Liver (tissue), 8 donors: ENCODE measurements at regions not wholly inside any gene's neighbourhood (a gene's known extent, or its start where the extent isn't known, plus 50 kb on each side); places are given as distances from the start of the nearest gene placed in this dataset.

Experiments
- DNase-seq: peaks from one replicate; pipeline ENCODE4 v3.0.0-alpha.2; 2017; ENCODE audit warnings: low spot score
- H3K27ac ChIP-seq, 2 donors: one replicate each; pipeline ENCODE4 v1.7.0; 2013; ENCODE audit warnings: inconsistent platforms in 2 of 2, low read length in 2 of 2, control low read depth in 1 of 2, low read depth in 1 of 2, mild to moderate bottlenecking in 1 of 2
- H3K27me3 ChIP-seq, 4 donors: one replicate each; pipeline versions ENCODE4 v1.6.1 to v1.7.0; 2013; ENCODE audit warnings: low read length in 3 of 4, inconsistent platforms in 1 of 4, mild to moderate bottlenecking in 1 of 4, moderate library complexity in 1 of 4; ENCODE audit not compliant: control insufficient read depth in 4 of 4, insufficient read depth in 4 of 4
- H3K36me3 ChIP-seq, 4 donors: one replicate each; pipeline versions ENCODE4 v1.6.1 to v1.7.0; 2013; ENCODE audit warnings: low read length in 3 of 4, mild to moderate bottlenecking in 3 of 4, low read depth in 1 of 4, moderate library complexity in 1 of 4; ENCODE audit not compliant: control insufficient read depth in 4 of 4, insufficient read depth in 3 of 4
- H3K4me1 ChIP-seq, 4 donors: one replicate each; pipeline versions ENCODE4 v1.6.1 to v1.7.0; 2013; ENCODE audit warnings: low read length in 3 of 4, mild to moderate bottlenecking in 3 of 4, moderate library complexity in 1 of 4; ENCODE audit not compliant: control insufficient read depth in 4 of 4, insufficient read depth in 4 of 4
- H3K4me3 ChIP-seq, 3 donors: one replicate each; pipeline versions ENCODE4 v1.6.1 to v1.7.0; 2013; ENCODE audit warnings: low read length in 3 of 3, control low read depth in 1 of 3, low read depth in 1 of 3, mild to moderate bottlenecking in 1 of 3
- H3K9ac ChIP-seq, 2 donors: one replicate each; pipeline ENCODE4 v1.7.0; 2013; ENCODE audit warnings: low read length in 2 of 2, mild to moderate bottlenecking in 2 of 2, moderate library complexity in 2 of 2, control low read depth in 1 of 2, low read depth in 1 of 2
- H3K9me3 ChIP-seq, 4 donors: one replicate each; pipeline versions ENCODE4 v1.6.1 to v1.7.0; 2013; ENCODE audit warnings: low read length in 3 of 4; ENCODE audit not compliant: control insufficient read depth in 4 of 4
- ATF3 ChIP-seq: IDR thresholded peaks from 2 replicates; pipeline ENCODE4 v1.6.1; 2016; ENCODE audit warnings: antibody characterized with exemption
- FOXA1 ChIP-seq: IDR thresholded peaks from 2 replicates; pipeline ENCODE4 v1.6.1; 2016; ENCODE audit warnings: antibody characterized with exemption
- FOXA2 ChIP-seq: IDR thresholded peaks from 2 replicates; pipeline ENCODE4 v1.6.1; 2016; ENCODE audit warnings: antibody characterized with exemption
- GABPA ChIP-seq, 2 donors: IDR thresholded peaks in 1 of 2; conservative IDR thresholded peaks in 1 of 2; 2 replicates each; pipeline ENCODE4 v1.6.1; 2016; ENCODE audit warnings: antibody characterized with exemption in 2 of 2, mild to moderate bottlenecking in 1 of 2, moderate library complexity in 1 of 2
- HNF4A ChIP-seq, 2 donors: conservative IDR thresholded peaks; 2 replicates each; pipeline ENCODE4 v1.6.1; 2016; ENCODE audit warnings: antibody characterized with exemption in 2 of 2, mild to moderate bottlenecking in 2 of 2
- HNF4G ChIP-seq: IDR thresholded peaks from 2 replicates; pipeline ENCODE4 v1.6.1; 2016; ENCODE audit warnings: antibody characterized with exemption
- JUND ChIP-seq, 2 donors: IDR thresholded peaks; 2 replicates each; pipeline ENCODE4 v1.6.1; 2016; ENCODE audit warnings: antibody characterized with exemption in 2 of 2
- MAX ChIP-seq: IDR thresholded peaks from 2 replicates; pipeline ENCODE4 v1.6.1; 2016; ENCODE audit warnings: antibody characterized with exemption
- NR2F2 ChIP-seq: IDR thresholded peaks from 2 replicates; pipeline ENCODE4 v1.6.1; 2016; ENCODE audit warnings: antibody characterized with exemption
- RAD21 ChIP-seq, 2 donors: IDR thresholded peaks; 2 replicates each; pipeline ENCODE4 v1.6.1; 2016; ENCODE audit warnings: antibody characterized with exemption in 2 of 2, mild to moderate bottlenecking in 2 of 2
- REST ChIP-seq: IDR thresholded peaks from 2 replicates; pipeline ENCODE4 v1.6.1; 2016; ENCODE audit warnings: antibody characterized with exemption, mild to moderate bottlenecking
- RXRA ChIP-seq, 2 donors: IDR thresholded peaks; 2 replicates each; pipeline ENCODE4 v1.6.1; 2017 to 2018; ENCODE audit warnings: antibody characterized with exemption in 2 of 2, mild to moderate bottlenecking in 1 of 2
- SP1 ChIP-seq: IDR thresholded peaks from 2 replicates; pipeline ENCODE4 v1.6.1; 2018; ENCODE audit warnings: antibody characterized with exemption, mild to moderate bottlenecking
- TAF1 ChIP-seq: conservative IDR thresholded peaks from 2 replicates; pipeline ENCODE4 v1.6.1; 2016; ENCODE audit warnings: antibody characterized with exemption, mild to moderate bottlenecking
- YY1 ChIP-seq: IDR thresholded peaks from 2 replicates; pipeline ENCODE4 v1.6.1; 2016; ENCODE audit warnings: antibody characterized with exemption, mild to moderate bottlenecking
- ZBTB33 ChIP-seq: IDR thresholded peaks from 2 replicates; pipeline ENCODE4 v1.6.1; 2016; ENCODE audit warnings: antibody characterized with exemption
- WGBS: extraction: QIAGEN DNeasy Blood & Tissue Kit; methylation state at CpG from one replicate; pipeline ENCODE4 v1.1.7; 2013; 5-methylcytosine and 5-hydroxymethylcytosine counted together
- TF ChIP-seq, protein P1 (sequence below): fragments of 150-350 bp; IDR thresholded peaks from 2 replicates; pipeline ENCODE4 v1.5.1; 2017; ENCODE audit warnings: improper control_type of control experiment, low read depth, low read length; ENCODE audit not compliant: missing input control
- donor health status: healthy.
- donor health status: healthy.
- donor health status: healthy.
- donor health status: healthy.
- donor health status: healthy.

DNA sequence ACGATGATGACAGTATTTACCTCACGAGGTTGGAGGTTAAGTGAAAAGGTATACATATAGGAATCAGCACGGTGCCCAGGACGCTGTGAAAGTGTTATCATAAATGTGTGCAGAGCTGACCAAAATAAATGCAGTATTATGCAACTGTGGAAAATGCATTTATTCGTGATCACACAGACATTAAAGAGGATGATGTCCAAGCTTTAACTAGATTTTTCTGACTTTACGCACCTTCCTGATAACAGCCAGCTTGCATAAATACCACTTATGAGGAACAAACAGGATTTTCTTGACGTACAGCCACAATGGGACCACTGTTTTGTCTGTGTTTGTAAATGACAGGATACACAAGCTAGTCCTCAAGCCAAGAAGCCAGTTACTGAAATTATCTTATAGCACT lies 71.4 kb upstream of the ATP10B start:
- Histone ChIP-seq H3K27me3 (no peaks in the 10 kb centered on the region), H3K9me3 (no peaks in the 10 kb centered on the region), H3K36me3 (no peaks in the 10 kb centered on the region), H3K27ac (no peak overlapping the region), H3K4me1 (no peaks in the 10 kb centered on the region), H3K9ac (no peak overlapping the region), H3K4me3 (no peak overlapping the region)
- no peak for TF ChIP-seq GABPA (IDR thresholded peaks at IDR 0.05 in 1 of 2, conservative IDR thresholded peaks at IDR 0.05 in 1 of 2)
- no peak for TF ChIP-seq ATF3
- no peak for TF ChIP-seq TAF1
- no peak for TF ChIP-seq MAX
- no peak for TF ChIP-seq HNF4A (conservative IDR thresholded peaks at IDR 0.05)
- no peak for TF ChIP-seq RXRA (IDR thresholded peaks at IDR 0.05)
- no peak for TF ChIP-seq SP1
- TF ChIP-seq FOXA1: no peak
- TF ChIP-seq, protein P1, sequence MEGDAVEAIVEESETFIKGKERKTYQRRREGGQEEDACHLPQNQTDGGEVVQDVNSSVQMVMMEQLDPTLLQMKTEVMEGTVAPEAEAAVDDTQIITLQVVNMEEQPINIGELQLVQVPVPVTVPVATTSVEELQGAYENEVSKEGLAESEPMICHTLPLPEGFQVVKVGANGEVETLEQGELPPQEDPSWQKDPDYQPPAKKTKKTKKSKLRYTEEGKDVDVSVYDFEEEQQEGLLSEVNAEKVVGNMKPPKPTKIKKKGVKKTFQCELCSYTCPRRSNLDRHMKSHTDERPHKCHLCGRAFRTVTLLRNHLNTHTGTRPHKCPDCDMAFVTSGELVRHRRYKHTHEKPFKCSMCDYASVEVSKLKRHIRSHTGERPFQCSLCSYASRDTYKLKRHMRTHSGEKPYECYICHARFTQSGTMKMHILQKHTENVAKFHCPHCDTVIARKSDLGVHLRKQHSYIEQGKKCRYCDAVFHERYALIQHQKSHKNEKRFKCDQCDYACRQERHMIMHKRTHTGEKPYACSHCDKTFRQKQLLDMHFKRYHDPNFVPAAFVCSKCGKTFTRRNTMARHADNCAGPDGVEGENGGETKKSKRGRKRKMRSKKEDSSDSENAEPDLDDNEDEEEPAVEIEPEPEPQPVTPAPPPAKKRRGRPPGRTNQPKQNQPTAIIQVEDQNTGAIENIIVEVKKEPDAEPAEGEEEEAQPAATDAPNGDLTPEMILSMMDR: no peak
- no peak for TF ChIP-seq RAD21 (IDR thresholded peaks at IDR 0.05)
- no peak for TF ChIP-seq FOXA2
- TF ChIP-seq HNF4G: no peak
- 66% methylated on average over 7 of the region's 7 CpGs for WGBS
- no peak for DNase-seq

GRCh38 chr5:160922311-160922710 lies 70.3 kb upstream of the ATP10B start:
- Histone ChIP-seq H3K27ac (no peak overlapping the region), H3K9me3 (no peaks in the 10 kb centered on the region), H3K9ac (no peak overlapping the region), H3K27me3 (no peaks in the 10 kb centered on the region), H3K36me3 (no peaks in the 10 kb centered on the region), H3K4me1 (no peaks in the 10 kb centered on the region), H3K4me3 (no peak overlapping the region)
- 83% methylated on average over 2 of the region's 2 CpGs for WGBS
- no peak for DNase-seq
- no peak for TF ChIP-seq HNF4A (conservative IDR thresholded peaks at IDR 0.05)
- TF ChIP-seq HNF4G: no peak
- no peak for TF ChIP-seq ZBTB33
- no peak for TF ChIP-seq ATF3
- no peak for TF ChIP-seq REST
- TF ChIP-seq, protein P1: no peak
- TF ChIP-seq FOXA1: no peak
- no peak for TF ChIP-seq TAF1
- TF ChIP-seq YY1: no peak
- TF ChIP-seq MAX: no peak
- no peak for TF ChIP-seq RXRA (IDR thresholded peaks at IDR 0.05)
- TF ChIP-seq FOXA2: no peak
- TF ChIP-seq RAD21 (IDR thresholded peaks at IDR 0.05): no peak
- no peak for TF ChIP-seq SP1
- no peak for TF ChIP-seq NR2F2
- no peak for TF ChIP-seq GABPA (IDR thresholded peaks at IDR 0.05 in 1 of 2, conservative IDR thresholded peaks at IDR 0.05 in 1 of 2)
- TF ChIP-seq JUND (IDR thresholded peaks at IDR 0.05): no peak
